Keratinocyte (primary cell): ENCODE measurements at regions not wholly inside any gene's neighbourhood (a gene's known extent, or its start where the extent isn't known, plus 50 kb on each side); places are given as distances from the start of the nearest gene placed in this dataset.

ENCODE experiments used
- DNase-seq: peaks from one replicate; pipeline ENCODE4 v3.0.0-alpha.2; 2011; ENCODE audit warnings: low read depth, missing footprints, low spot score
- FAIRE-seq: peaks from 2 replicates; lab custom pipeline; 2011; peaks lifted over from hg19 to GRCh38; lab: Jason Lieb, UNC
- H2AFZ ChIP-seq: 2 replicates; pipeline ENCODE4 v1.6.0; 2012; ENCODE audit warnings: low read length, control low read depth, inconsistent platforms; ENCODE audit not compliant: control insufficient read depth
- H3K27ac ChIP-seq: 2 replicates; pipeline ENCODE4 v1.5.1; 2011; ENCODE audit warnings: low read length; ENCODE audit not compliant: control insufficient read depth, insufficient read depth
- H3K27me3 ChIP-seq: 3 replicates; pipeline ENCODE4 v1.6.0; 2011; ENCODE audit warnings: low read length; ENCODE audit not compliant: control insufficient read depth, insufficient read depth; ENCODE audit errors: extremely low read depth
- H3K36me3 ChIP-seq, 2 experiments: 2 replicates in 1 of 2; 3 replicates in 1 of 2; pipeline ENCODE4 v1.5.1; 2011; ENCODE audit warnings: low read length in 2 of 2, mild to moderate bottlenecking in 1 of 2; ENCODE audit not compliant: control insufficient read depth in 2 of 2, insufficient read depth in 2 of 2; ENCODE audit errors: extremely low read depth in 1 of 2
- H3K4me1 ChIP-seq: 3 replicates; pipeline ENCODE4 v1.5.1; 2011; ENCODE audit warnings: low read length; ENCODE audit not compliant: control insufficient read depth, insufficient read depth; ENCODE audit errors: extremely low read depth
- H3K4me2 ChIP-seq: 3 replicates; pipeline ENCODE4 v1.6.0; 2011; ENCODE audit warnings: low read depth, low read length; ENCODE audit not compliant: control insufficient read depth, insufficient read depth; ENCODE audit errors: extremely low read depth
- H3K4me3 ChIP-seq, 3 experiments: fragments of 200-600 bp in 1 of 3; sonication (generic) in 1 of 3; 2 replicates in 2 of 3; 3 replicates in 1 of 3; pipeline ENCODE4 v1.5.1; 2011 to 2016; ENCODE audit warnings: low read length in 3 of 3, mild to moderate bottlenecking in 3 of 3, control low read depth in 2 of 3, inconsistent platforms in 1 of 3, low read depth in 1 of 3, mixed read lengths in 1 of 3, mixed run types in 1 of 3, moderate library complexity in 1 of 3; ENCODE audit not compliant: control insufficient read depth in 2 of 3, insufficient read depth in 2 of 3; ENCODE audit errors: extremely low read depth in 1 of 3
- H3K79me2 ChIP-seq: 2 replicates; pipeline ENCODE4 v1.6.0; 2012; ENCODE audit warnings: low read length; ENCODE audit not compliant: control insufficient read depth, insufficient read depth
- H3K9ac ChIP-seq: 3 replicates; pipeline ENCODE4 v1.6.0; 2011; ENCODE audit warnings: low read length; ENCODE audit not compliant: control insufficient read depth, insufficient read depth; ENCODE audit errors: extremely low read depth
- H3K9me1 ChIP-seq: 3 replicates; pipeline ENCODE4 v1.6.0; 2011; ENCODE audit warnings: low read length; ENCODE audit not compliant: control insufficient read depth, insufficient read depth; ENCODE audit errors: extremely low read depth
- H3K9me3 ChIP-seq: 2 replicates; pipeline ENCODE4 v1.5.1; 2012; ENCODE audit warnings: low read depth, low read length; ENCODE audit not compliant: control insufficient read depth
- H4K20me1 ChIP-seq: 3 replicates; pipeline ENCODE4 v1.6.0; 2011; ENCODE audit warnings: low read length; ENCODE audit not compliant: control insufficient read depth, insufficient read depth; ENCODE audit errors: extremely low read depth
- EZH2 ChIP-seq: IDR thresholded peaks from one replicate; pipeline ENCODE4 v1.6.1; 2012; ENCODE audit warnings: inconsistent platforms, mild to moderate bottlenecking, low read length, moderate library complexity
- dilution Hi-C: fragments of 300-500 bp; cut with MboI; formaldehyde crosslinking; loops from one replicate; pipeline ENCODE4 v1.7.0; 2020; ENCODE audit warnings: low sequenced_read_pairs; ENCODE audit not compliant: extremely low pct_ligation_motif_present
- TF ChIP-seq, protein P1 (sequence below), 3 experiments: IDR thresholded peaks in 1 of 3; conservative IDR thresholded peaks in 1 of 3; optimal IDR thresholded peaks in 1 of 3; 2 replicates in 2 of 3; 3 replicates in 1 of 3; pipeline versions ENCODE3 to v1.5.1; 2011; ENCODE audit warnings: low read length in 3 of 3, mild to moderate bottlenecking in 3 of 3, moderate library complexity in 2 of 3, control low read depth in 1 of 3, inconsistent platforms in 1 of 3; ENCODE audit not compliant: insufficient read depth in 2 of 3; ENCODE audit errors: extremely low read depth in 1 of 3

DNA sequence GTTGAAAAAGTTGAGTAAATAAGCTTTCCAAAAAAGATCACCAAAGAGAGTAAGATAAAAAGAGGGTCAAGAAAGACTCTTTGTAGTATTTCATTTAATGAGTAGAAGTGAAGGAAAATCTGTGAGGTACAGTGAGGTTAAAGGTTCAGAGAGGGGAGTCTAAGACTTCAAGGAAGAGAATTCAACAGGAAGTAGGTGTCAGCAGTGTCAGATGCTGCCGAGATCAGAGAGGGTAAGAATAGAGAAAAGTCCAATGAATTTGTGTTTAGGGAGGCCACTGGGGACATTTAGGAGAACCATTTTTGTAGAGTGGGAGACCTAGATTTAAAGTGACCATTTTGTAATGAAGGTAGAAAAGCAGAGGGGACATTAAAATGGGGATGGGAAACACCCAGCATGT, 71.6 kb upstream of the KRAS start:
- Histone ChIP-seq H4K20me1 (no peaks in the 10 kb centered on the region), H3K9me3 (no peaks in the 10 kb centered on the region), H3K9ac (no peak overlapping the region), H2AFZ (no peak overlapping the region), H3K9me1 (no peaks in the 10 kb centered on the region), H3K27me3 (no peaks in the 10 kb centered on the region), H3K4me1 (no peaks in the 10 kb centered on the region), H3K27ac (no peak overlapping the region), H3K4me2 (no peak overlapping the region), H3K4me3 (no peak overlapping the region), H3K79me2 (no peaks in the 10 kb centered on the region), H3K36me3 (no peaks in the 10 kb centered on the region)
- TF ChIP-seq, protein P1, sequence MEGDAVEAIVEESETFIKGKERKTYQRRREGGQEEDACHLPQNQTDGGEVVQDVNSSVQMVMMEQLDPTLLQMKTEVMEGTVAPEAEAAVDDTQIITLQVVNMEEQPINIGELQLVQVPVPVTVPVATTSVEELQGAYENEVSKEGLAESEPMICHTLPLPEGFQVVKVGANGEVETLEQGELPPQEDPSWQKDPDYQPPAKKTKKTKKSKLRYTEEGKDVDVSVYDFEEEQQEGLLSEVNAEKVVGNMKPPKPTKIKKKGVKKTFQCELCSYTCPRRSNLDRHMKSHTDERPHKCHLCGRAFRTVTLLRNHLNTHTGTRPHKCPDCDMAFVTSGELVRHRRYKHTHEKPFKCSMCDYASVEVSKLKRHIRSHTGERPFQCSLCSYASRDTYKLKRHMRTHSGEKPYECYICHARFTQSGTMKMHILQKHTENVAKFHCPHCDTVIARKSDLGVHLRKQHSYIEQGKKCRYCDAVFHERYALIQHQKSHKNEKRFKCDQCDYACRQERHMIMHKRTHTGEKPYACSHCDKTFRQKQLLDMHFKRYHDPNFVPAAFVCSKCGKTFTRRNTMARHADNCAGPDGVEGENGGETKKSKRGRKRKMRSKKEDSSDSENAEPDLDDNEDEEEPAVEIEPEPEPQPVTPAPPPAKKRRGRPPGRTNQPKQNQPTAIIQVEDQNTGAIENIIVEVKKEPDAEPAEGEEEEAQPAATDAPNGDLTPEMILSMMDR (optimal IDR thresholded peaks at IDR 0.05 in 1 of 3, IDR thresholded peaks at IDR 0.05 in 1 of 3, conservative IDR thresholded peaks at IDR 0.05 in 1 of 3; ENCODE audit: extremely low read depth in 1 of 3, insufficient read depth in 2 of 3, low read length in 3 of 3), result no peak
- no peak for TF ChIP-seq EZH2
- FAIRE-seq, result no peak
- dilution Hi-C loops, result no loop called here
- DNase-seq, result no peak

DNA sequence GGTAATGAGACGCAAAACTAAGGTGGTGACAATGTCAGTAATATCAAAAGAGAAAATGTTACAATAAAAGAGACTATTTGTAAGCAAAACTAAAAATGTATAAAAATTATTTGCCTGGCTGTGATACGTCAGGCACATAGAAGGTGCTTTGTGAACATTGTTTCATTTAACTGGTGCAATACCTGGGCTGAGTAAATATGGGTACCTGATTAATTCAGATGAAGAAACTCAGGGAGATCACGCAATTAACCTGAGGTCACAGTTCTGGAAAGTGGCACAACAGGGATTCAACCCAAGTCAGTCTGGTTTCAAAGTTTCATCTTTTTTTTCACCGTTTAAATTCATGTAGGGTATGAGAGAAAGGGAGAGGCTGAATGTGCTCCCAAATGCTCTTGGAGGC, 71.0 kb upstream of the KRAS start:
- H3K4me3 ChIP-seq, result no peak overlapping the region
- no peaks in the 10 kb centered on the region for H3K9me3 ChIP-seq
- no peaks in the 10 kb centered on the region for H3K4me1 ChIP-seq
- H2AFZ ChIP-seq, result no peak overlapping the region
- FAIRE-seq (no peak), DNase-seq (no peak)
- H3K36me3 ChIP-seq, result no peaks in the 10 kb centered on the region
- no peaks in the 10 kb centered on the region for H4K20me1 ChIP-seq
- H3K79me2 ChIP-seq, result no peaks in the 10 kb centered on the region
- dilution Hi-C loops, result no loop called here
- H3K9me1 ChIP-seq, result no peaks in the 10 kb centered on the region
- H3K4me2 ChIP-seq, result no peak overlapping the region
- no peak overlapping the region for H3K27ac ChIP-seq
- no peak for TF ChIP-seq EZH2
- TF ChIP-seq, protein P1 (optimal IDR thresholded peaks at IDR 0.05 in 1 of 3, IDR thresholded peaks at IDR 0.05 in 1 of 3, conservative IDR thresholded peaks at IDR 0.05 in 1 of 3; ENCODE audit: extremely low read depth in 1 of 3, insufficient read depth in 2 of 3, low read length in 3 of 3), result no peak
- no peak overlapping the region for H3K9ac ChIP-seq
- no peaks in the 10 kb centered on the region for H3K27me3 ChIP-seq
